Stimulated activated CD8-positive, alpha-beta memory T cell treated with anti-CD3 and anti-CD28 coated beads, Interleukin-12 subunit alpha, Interleukin-12 subunit beta, amount 100 ng/mL, for 24 hours (primary cell): ENCODE measurements at regions not wholly inside any gene's neighbourhood (a gene's known extent, or its start where the extent isn't known, plus 50 kb on each side); places are given as distances from the start of the nearest gene placed in this dataset.

Experiments
- DNase-seq: peaks from one replicate; pipeline ENCODE4 v3.0.0-alpha.2; 2020; ENCODE audit errors: extremely low read depth

GRCh38 chr1:98034505-98034904, 113.7 kb upstream of the DPYD start:
- DNase-seq = no peak

- DNase-seq = no peak
These were observed 112.1 kb upstream of the DPYD start for GRCh38 chr1:98032958-98033357.

GRCh38 chr1:98030976-98031375, 110.1 kb upstream of the DPYD start:
- DNase-seq = no peak

GRCh38 chr1:98030483-98030882, 109.6 kb upstream of the DPYD start:
- DNase-seq = no peak

GRCh38 chr1:98028800-98029199, 108.0 kb upstream of the DPYD start:
- no peak for DNase-seq

GRCh38 chr1:98027103-98027705, 106.4 kb upstream of the DPYD start:
- DNase-seq = no peak

- no peak for DNase-seq
These were observed 105.0 kb upstream of the DPYD start for GRCh38 chr1:98025858-98026257.

- DNase-seq = no peak
These were observed 100.3 kb upstream of the DPYD start for GRCh38 chr1:98021126-98021525.

- DNase-seq = no peak
These were observed 98.9 kb upstream of the DPYD start for GRCh38 chr1:98019747-98020146.

- DNase-seq = no peak
These were observed 97.2 kb upstream of the DPYD start for GRCh38 chr1:98018074-98018473.

- DNase-seq = no peak
These were observed 96.3 kb upstream of the DPYD start for GRCh38 chr1:98017184-98017583.

GRCh38 chr1:98008373-98008772, 87.5 kb upstream of the DPYD start:
- no peak for DNase-seq

- DNase-seq = no peak
These were observed 84.6 kb upstream of the DPYD start for GRCh38 chr1:98005326-98006010.

GRCh38 chr1:98003442-98003841, 82.6 kb upstream of the DPYD start:
- DNase-seq = no peak

GRCh38 chr1:98002288-98002687, 81.5 kb upstream of the DPYD start:
- DNase-seq = no peak

GRCh38 chr1:98001764-98002163, 80.9 kb upstream of the DPYD start:
- no peak for DNase-seq

GRCh38 chr1:97999320-97999719, 78.5 kb upstream of the DPYD start:
- DNase-seq = no peak

- DNase-seq = no peak
These were observed 76.0 kb upstream of the DPYD start for GRCh38 chr1:97996880-97997279.

GRCh38 chr1:97989094-97989680, 68.4 kb upstream of the DPYD start:
- DNase-seq = no peak

- DNase-seq = no peak
These were observed 65.5 kb upstream of the DPYD start for GRCh38 chr1:97986041-97987005.

GRCh38 chr1:97983126-97983525, 62.3 kb upstream of the DPYD start:
- no peak for DNase-seq

GRCh38 chr1:97980530-97980929, 59.7 kb upstream of the DPYD start:
- DNase-seq = no peak
